WI38 (cell line): ENCODE measurements at regions not wholly inside any gene's neighbourhood (a gene's known extent, or its start where the extent isn't known, plus 50 kb on each side); places are given as distances from the start of the nearest gene placed in this dataset.

Experiments
- H3K4me3 ChIP-seq: 2 replicates; pipeline ENCODE4 v1.5.1; 2011; ENCODE audit warnings: low read depth, mild to moderate bottlenecking, control low read depth, low read length
- TF ChIP-seq, protein P1 (sequence below): IDR thresholded peaks from 2 replicates; pipeline ENCODE4 v1.5.1; 2012; ENCODE audit warnings: low read depth, mild to moderate bottlenecking, control low read depth, low read length

- TF ChIP-seq, protein P1, sequence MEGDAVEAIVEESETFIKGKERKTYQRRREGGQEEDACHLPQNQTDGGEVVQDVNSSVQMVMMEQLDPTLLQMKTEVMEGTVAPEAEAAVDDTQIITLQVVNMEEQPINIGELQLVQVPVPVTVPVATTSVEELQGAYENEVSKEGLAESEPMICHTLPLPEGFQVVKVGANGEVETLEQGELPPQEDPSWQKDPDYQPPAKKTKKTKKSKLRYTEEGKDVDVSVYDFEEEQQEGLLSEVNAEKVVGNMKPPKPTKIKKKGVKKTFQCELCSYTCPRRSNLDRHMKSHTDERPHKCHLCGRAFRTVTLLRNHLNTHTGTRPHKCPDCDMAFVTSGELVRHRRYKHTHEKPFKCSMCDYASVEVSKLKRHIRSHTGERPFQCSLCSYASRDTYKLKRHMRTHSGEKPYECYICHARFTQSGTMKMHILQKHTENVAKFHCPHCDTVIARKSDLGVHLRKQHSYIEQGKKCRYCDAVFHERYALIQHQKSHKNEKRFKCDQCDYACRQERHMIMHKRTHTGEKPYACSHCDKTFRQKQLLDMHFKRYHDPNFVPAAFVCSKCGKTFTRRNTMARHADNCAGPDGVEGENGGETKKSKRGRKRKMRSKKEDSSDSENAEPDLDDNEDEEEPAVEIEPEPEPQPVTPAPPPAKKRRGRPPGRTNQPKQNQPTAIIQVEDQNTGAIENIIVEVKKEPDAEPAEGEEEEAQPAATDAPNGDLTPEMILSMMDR: no peak
- H3K4me3 ChIP-seq: no peak overlapping the region
These were observed 175.8 kb upstream of the TMEM132C start for GRCh38 chr12:128091101-128091720.

GRCh38 chr12:128091951-128092382 lies 175.0 kb upstream of the TMEM132C start:
- H3K4me3 ChIP-seq: no peak overlapping the region
- TF ChIP-seq, protein P1: no peak

- H3K4me3 ChIP-seq: no peak overlapping the region
- TF ChIP-seq, protein P1: no peak
These were observed 168.2 kb upstream of the TMEM132C start for GRCh38 chr12:128098730-128099129.

GRCh38 chr12:128103152-128103551 lies 163.8 kb upstream of the TMEM132C start:
- TF ChIP-seq, protein P1: no peak
- no peak overlapping the region for H3K4me3 ChIP-seq

- TF ChIP-seq, protein P1: no peak
- no peak overlapping the region for H3K4me3 ChIP-seq
These were observed 157.7 kb upstream of the TMEM132C start for GRCh38 chr12:128109236-128109635.

DNA sequence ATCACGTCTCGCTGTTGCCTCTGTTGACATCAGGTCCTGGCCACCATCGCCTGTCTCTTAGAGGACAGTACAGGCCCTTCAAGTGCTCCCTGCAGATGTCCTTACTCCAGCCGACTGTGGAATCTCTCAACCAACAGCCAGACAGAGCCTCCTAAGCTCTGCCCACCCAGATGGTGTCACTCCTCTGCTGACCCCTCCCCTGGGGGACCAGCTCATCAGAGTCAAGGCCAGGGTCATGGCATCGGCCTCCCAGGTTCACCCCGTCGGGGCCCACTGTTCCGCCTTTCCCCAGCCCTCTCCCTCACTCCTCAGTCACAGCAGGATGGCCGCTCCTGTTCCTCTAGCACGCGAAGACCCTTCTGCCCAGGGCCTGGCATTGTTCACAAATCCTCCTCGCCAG lies 157.3 kb upstream of the TMEM132C start:
- no peak overlapping the region for H3K4me3 ChIP-seq

DNA sequence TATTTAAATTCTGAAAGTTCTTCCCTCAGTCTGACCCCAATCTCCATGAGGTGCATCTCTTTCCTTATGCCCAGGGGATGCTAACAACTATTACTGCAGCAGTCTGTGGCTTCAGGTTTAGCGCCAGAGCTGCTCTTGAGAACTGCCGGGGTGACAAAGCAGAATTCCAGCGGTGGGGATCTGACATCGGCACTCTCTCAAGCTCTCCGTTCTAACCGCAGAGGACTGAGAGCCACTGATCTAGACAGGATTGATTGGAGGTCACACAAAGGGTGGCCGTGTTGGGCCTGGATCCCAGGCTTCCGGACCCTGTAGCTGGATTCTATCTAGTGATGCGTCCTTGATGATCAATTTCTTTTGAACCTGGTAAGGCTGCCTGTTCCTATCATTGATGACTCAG lies 155.6 kb upstream of the TMEM132C start:
- no peak overlapping the region for H3K4me3 ChIP-seq
- TF ChIP-seq, protein P1: no peak

More for the DNA sequence above, 157.3 kb upstream of the TMEM132C start:
- TF ChIP-seq, protein P1: no peak
